ENCODE measurements at regions not wholly inside any gene's neighbourhood (a gene's known extent, or its start where the extent isn't known, plus 50 kb on each side); places are given as distances from the start of the nearest gene placed in this dataset.

DNA sequence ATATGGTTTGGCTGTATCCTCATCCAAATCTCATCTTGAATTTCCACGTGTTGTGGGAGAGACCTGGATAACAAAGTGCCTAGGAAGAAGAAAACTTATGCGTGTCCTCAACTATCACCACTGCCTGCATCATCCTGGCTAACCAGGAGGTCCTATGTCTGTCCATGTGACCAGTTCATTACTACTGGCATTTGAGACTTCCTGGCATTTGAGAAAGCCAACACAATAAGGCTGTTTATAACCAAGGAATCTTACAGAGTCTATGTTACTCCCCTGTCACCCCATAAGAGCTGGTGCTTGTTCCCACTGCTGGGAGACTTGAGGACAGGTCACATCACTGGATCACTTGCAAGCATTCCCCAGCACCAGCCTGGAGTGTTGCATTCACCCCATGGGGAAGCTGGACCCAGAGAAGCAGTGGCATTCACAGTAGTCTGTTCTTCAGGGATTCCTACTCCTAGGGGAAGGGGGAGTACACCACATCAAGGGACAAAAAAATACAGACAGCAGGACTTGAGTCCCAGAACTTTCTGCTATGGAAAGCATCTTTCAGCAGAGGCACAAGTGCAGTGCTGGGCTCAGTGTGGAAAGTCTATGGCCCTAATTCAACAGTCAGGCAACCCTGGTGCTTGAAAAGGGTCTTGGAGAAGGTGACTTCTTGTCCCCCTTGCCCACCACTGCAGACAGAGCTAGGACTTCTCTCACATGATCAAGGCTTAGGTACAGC is 717.1 kb downstream of the SEMA5A start:
- H3K4me1 ChIP-seq (ENCODE audit: control insufficient read depth, extremely low read depth, insufficient read depth, low read length): peaks cover 24% of the 10 kb centered on the region
- H3K9ac ChIP-seq (ENCODE audit: insufficient read depth, low read length): no peak overlapping the region
- peak in 1 of 2 donors; percentile 30 for DNase-seq (ENCODE audit: low read depth in 2 of 2)
- H3K79me2 ChIP-seq (ENCODE audit: control insufficient read depth, insufficient read depth, low read length): no peaks in the 10 kb centered on the region
- H3K4me2 ChIP-seq (ENCODE audit: extremely low read depth, insufficient read depth, low read length): no peak overlapping the region
- H3K27me3 ChIP-seq (ENCODE audit: control insufficient read depth, insufficient read depth, low read length): no peaks in the 10 kb centered on the region
- peak overlapping the region; percentile 67 for H3K27ac ChIP-seq (ENCODE audit: insufficient read depth, low read length)
- H3K9me3 ChIP-seq (ENCODE audit: control insufficient read depth, insufficient read depth, low read depth, low read length): no peaks in the 10 kb centered on the region
- no peaks in the 10 kb centered on the region for H4K20me1 ChIP-seq (ENCODE audit: control insufficient read depth, extremely low read depth, insufficient read depth, low read length)
- no peaks in the 10 kb centered on the region for H3K36me3 ChIP-seq (ENCODE audit: control insufficient read depth, insufficient read depth, low read length)
- H2AFZ ChIP-seq (ENCODE audit: low read length): no peak overlapping the region
- H3K4me3 ChIP-seq (replicated peaks in 1 of 4; ENCODE audit: control extremely low read depth in 1 of 4, insufficient read depth in 1 of 4, low read depth in 3 of 4, low read length in 4 of 4): no peak overlapping the region
- TF ChIP-seq EZH2 (IDR thresholded peaks at IDR 0.05; ENCODE audit: low read length, missing control alignments): no peak
- no peak for TF ChIP-seq CTCF (conservative IDR thresholded peaks at IDR 0.05 in 1 of 2, IDR thresholded peaks at IDR 0.05 in 1 of 2; ENCODE audit: low read depth in 1 of 2, low read length in 2 of 2)

DNA sequence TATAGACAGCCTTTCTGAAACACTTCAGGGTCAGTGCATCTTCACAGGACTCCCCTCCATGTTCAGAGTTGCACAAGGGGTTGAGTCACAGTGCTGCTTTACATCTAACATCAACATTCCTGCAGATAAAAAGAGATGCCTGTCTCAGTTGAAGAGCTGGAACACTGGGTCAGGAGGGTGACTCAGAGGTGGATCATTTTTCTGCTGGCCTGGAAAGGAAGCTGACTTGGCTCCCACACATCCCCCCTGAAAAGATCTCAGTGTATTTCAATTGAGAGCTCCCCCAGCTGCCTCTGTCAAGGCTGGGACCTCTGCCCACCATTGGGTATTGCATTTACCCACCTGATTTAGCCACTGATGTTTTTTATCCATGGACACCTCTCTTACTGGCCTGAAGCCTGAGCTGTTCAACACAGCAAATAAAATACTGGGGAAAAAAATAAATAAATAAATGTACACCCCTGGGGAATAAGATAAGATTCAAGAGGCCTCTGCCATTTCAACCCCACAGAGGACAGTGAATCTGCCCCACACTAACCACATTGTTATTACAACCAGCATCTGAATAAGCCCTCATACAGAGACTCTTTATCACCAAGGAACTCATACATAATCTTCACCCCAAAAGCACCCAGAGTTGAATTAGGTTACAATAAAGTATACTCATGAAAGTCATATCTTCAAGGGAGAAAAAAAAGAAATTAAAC is 716.4 kb downstream of the SEMA5A start:
- Histone ChIP-seq H2AFZ (ENCODE audit: low read length) (no peak overlapping the region), H3K4me1 (ENCODE audit: control insufficient read depth, extremely low read depth, insufficient read depth, low read length) (peaks cover 24% of the 10 kb centered on the region), H4K20me1 (ENCODE audit: control insufficient read depth, extremely low read depth, insufficient read depth, low read length) (no peaks in the 10 kb centered on the region), H3K27ac (ENCODE audit: insufficient read depth, low read length) (peak overlapping the region; percentile 67), H3K9me3 (ENCODE audit: control insufficient read depth, insufficient read depth, low read depth, low read length) (no peaks in the 10 kb centered on the region), H3K36me3 (ENCODE audit: control insufficient read depth, insufficient read depth, low read length) (no peaks in the 10 kb centered on the region), H3K9ac (ENCODE audit: insufficient read depth, low read length) (no peak overlapping the region), H3K4me3 (replicated peaks in 1 of 4; ENCODE audit: control extremely low read depth in 1 of 4, insufficient read depth in 1 of 4, low read depth in 3 of 4, low read length in 4 of 4) (no peak overlapping the region), H3K79me2 (ENCODE audit: control insufficient read depth, insufficient read depth, low read length) (no peaks in the 10 kb centered on the region), H3K27me3 (ENCODE audit: control insufficient read depth, insufficient read depth, low read length) (no peaks in the 10 kb centered on the region), H3K4me2 (ENCODE audit: extremely low read depth, insufficient read depth, low read length) (no peak overlapping the region)
- peak; percentile 100 for DNase-seq (ENCODE audit: low read depth in 2 of 2)
- TF ChIP-seq EZH2 (IDR thresholded peaks at IDR 0.05; ENCODE audit: low read length, missing control alignments) (no peak), CTCF (conservative IDR thresholded peaks at IDR 0.05 in 1 of 2, IDR thresholded peaks at IDR 0.05 in 1 of 2; ENCODE audit: low read depth in 1 of 2, low read length in 2 of 2) (no peak)

GRCh38 chr5:8831251-8831650 is 714.6 kb downstream of the SEMA5A start:
- Histone ChIP-seq H3K36me3 (ENCODE audit: control insufficient read depth, insufficient read depth, low read length) (no peaks in the 10 kb centered on the region), H3K4me2 (ENCODE audit: extremely low read depth, insufficient read depth, low read length) (no peak overlapping the region), H3K4me1 (ENCODE audit: control insufficient read depth, extremely low read depth, insufficient read depth, low read length) (peaks cover 18% of the 10 kb centered on the region)

More at GRCh38 chr5:8831251-8831650, 714.6 kb downstream of the SEMA5A start:
- H3K27ac ChIP-seq (ENCODE audit: insufficient read depth, low read length): no peak overlapping the region
- H3K27me3 ChIP-seq (ENCODE audit: control insufficient read depth, insufficient read depth, low read length): no peaks in the 10 kb centered on the region
- H3K4me3 ChIP-seq (replicated peaks in 1 of 4; ENCODE audit: control extremely low read depth in 1 of 4, insufficient read depth in 1 of 4, low read depth in 3 of 4, low read length in 4 of 4): no peak overlapping the region
- TF ChIP-seq CTCF (conservative IDR thresholded peaks at IDR 0.05 in 1 of 2, IDR thresholded peaks at IDR 0.05 in 1 of 2; ENCODE audit: low read depth in 1 of 2, low read length in 2 of 2) (no peak), EZH2 (IDR thresholded peaks at IDR 0.05; ENCODE audit: low read length, missing control alignments) (no peak)
- no peaks in the 10 kb centered on the region for H3K79me2 ChIP-seq (ENCODE audit: control insufficient read depth, insufficient read depth, low read length)
- no peak overlapping the region for H2AFZ ChIP-seq (ENCODE audit: low read length)
- no peaks in the 10 kb centered on the region for H3K9me3 ChIP-seq (ENCODE audit: control insufficient read depth, insufficient read depth, low read depth, low read length)
- peak in 1 of 2 donors; percentile 31 for DNase-seq (ENCODE audit: low read depth in 2 of 2)
- no peaks in the 10 kb centered on the region for H4K20me1 ChIP-seq (ENCODE audit: control insufficient read depth, extremely low read depth, insufficient read depth, low read length)
- no peak overlapping the region for H3K9ac ChIP-seq (ENCODE audit: insufficient read depth, low read length)

All from fibroblast of lung (primary cell).